Astrocyte of the hippocampus (primary cell): ENCODE measurements at regions not wholly inside any gene's neighbourhood (a gene's known extent, or its start where the extent isn't known, plus 50 kb on each side); places are given as distances from the start of the nearest gene placed in this dataset.

ENCODE experiments used
- DNase-seq: peaks from one replicate; pipeline ENCODE4 v3.0.0; 2011; ENCODE audit warnings: low read depth, low spot score

- no peak for DNase-seq
Observed at GRCh38 chr15:31241888-31242522, 84.6 kb upstream of the KLF13 start.

DNA sequence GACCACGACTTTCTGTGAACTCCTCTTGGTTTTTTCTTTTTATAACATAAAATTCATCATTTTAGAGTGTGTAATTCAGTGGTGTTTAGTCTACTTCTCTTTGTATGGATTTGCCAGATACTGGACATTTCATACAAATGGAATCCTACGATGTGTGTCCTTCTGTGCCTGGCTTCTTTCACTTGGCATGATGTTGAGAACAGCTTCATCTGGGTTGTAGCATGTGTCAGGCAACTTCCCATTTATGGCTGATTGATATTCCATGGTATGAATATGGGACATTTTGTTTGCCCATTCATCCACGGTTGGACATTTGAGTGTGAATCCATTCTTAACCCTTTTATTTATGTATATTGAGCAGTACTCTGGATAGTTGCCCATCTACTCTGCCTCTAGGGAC lies 82.7 kb upstream of the KLF13 start:
- no peak for DNase-seq

DNA sequence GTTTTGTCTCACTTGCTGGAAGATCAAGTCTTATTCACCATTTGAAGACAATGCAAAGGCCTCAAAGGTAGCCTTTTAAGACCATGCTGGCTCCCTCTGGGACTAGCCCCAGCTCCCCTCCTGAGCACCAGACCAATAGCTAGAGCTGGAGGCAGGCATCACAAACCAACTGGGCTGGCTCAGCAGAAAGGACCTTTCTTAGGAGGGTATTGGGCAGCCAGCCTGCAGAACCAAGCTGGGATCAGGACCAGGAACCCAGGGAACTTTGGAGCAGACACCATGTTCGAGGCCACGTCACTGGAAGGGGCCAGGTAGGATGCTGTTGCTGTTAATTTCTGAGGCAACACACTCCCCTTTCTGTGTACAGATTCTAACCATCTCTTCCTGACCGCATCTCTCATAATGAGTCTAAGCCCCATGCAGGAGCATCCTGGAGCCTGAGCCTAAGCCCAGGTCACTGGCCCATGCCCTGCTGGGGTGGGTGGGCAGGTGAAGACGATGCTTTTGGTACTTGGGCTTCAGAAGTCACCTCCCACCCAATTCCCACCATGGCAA lies 81.4 kb upstream of the KLF13 start:
- no peak for DNase-seq

DNA sequence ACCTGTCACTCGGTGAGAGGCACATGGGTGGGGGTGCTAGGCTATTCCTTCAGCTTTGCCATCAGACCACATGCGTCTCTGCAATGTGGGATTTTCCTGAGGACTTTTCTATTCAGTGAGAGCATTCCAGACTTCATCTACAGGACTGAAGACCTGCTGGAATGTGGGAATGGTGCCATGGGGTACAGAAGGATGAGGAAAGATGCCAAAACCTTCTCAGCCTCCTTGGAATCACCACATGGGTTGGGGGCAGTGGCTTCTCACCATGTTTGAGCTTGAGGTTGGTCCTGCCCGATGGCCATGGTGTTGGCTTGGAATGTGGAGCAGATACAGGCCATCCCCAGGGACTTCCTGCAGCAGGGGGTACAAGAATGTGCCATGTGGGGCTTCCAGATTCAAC lies 80.9 kb upstream of the KLF13 start:
- DNase-seq = peak; percentile 71

DNA sequence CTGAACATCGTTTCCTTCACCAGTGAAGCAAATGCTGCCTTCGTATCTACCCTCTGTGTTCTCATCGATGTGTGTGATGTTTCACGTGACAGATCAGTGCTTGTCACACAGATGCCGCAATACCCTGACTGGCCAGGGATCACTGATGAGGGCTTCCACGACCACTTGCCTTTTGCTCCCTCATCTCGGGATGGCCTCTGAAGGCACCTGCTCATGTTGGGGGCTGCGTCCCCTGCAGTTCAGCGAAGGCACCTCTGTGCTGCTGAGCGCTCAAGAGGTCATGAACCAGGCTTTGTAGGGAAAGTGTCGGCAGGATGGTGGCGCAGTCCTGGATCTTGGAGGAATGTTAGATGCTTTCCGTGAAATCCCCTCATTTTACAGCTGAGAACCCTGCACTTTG lies 79.2 kb upstream of the KLF13 start:
- no peak for DNase-seq

- no peak for DNase-seq
Observed at GRCh38 chr15:31248263-31248662, 78.4 kb upstream of the KLF13 start.

DNA sequence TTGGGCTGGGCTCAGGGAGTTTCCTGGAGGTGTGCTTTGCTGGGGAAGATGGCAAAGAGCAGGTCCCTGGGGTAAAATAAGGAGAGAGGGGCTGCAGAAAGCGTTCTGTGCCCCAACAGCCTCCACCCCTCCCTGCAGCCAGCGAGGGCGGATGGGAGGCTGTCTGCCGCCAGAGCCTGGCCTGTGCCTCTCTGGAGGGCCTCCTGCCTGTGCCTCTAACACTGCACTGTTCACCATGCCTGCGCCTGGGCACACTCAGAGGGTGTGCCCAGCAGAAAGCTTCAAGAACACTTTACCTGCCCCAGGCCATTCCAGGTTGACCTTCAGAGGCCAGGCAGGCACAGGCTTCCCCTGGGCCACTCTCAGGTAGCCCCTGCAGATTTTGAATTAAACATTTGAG lies 77.7 kb upstream of the KLF13 start:
- no peak for DNase-seq

DNA sequence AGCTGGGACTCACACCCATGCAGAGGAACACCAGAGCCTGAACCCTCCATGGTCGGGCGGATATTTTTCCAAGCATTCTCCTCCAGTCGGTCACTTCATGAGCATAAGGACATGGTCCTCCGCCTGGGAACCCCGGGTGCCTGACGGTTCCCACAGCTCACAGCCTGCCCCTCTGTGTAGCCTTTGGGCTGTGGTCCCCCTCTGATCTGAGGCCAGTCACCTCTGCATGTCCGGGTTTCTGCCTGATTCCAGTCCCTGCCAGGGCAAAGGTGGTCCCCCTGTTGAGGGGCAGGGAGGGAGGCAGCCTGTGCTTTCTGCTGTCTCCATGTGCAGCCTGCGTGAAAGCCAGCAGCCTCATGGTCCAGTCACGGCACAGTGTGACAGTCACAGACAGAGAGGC lies 76.6 kb upstream of the KLF13 start:
- no peak for DNase-seq

GRCh38 chr15:31251165-31251564 lies 75.5 kb upstream of the KLF13 start:
- DNase-seq = no peak

DNA sequence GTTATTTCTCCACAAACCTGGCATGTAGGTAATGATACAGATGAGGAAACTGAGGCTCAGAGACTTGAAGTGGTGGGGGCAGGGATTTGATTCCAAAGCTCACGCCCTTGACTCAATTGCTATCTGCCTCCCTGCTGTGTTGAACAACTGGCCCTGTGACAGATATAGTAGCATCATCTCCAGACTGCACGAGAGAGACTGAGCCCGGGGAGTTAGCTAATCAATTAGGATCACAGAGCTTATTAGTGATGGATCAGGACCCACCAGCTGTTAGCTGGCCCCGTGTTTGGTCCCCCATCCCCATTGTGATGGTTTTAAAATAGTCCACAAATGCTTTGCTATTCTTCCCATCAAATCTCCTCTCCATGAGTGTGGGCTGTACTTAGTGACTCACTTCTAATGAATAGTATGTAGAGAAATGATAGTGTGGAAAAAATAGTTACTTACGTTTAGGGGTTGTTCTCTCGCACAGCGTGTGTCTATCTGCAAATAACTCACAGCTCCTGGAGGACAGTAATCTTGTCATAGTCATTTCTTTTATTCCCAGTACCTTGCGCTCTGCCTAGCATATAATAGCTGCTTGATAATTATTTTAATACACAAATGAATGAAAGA lies 74.4 kb upstream of the KLF13 start:
- DNase-seq = no peak

GRCh38 chr15:31254431-31255175 lies 72.0 kb upstream of the KLF13 start:
- no peak for DNase-seq

DNA sequence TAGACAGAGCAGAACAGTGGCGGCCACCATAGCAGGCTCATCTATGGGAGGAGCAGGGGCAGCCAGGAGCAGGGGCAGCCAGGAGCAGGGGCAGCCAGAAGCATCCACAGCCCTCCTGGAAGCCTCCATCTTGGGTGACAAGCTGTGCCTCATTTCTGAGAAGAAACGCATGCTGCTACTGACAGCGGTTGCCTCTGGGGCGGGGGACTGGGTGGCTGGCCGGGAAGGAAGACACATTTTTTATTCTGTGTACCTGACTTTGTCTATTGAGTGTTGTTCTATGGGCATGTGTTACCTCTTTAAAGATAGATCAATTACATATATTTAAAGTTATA lies 71.5 kb upstream of the KLF13 start:
- no peak for DNase-seq

GRCh38 chr15:31255732-31256377 lies 70.8 kb upstream of the KLF13 start:
- DNase-seq = no peak

DNA sequence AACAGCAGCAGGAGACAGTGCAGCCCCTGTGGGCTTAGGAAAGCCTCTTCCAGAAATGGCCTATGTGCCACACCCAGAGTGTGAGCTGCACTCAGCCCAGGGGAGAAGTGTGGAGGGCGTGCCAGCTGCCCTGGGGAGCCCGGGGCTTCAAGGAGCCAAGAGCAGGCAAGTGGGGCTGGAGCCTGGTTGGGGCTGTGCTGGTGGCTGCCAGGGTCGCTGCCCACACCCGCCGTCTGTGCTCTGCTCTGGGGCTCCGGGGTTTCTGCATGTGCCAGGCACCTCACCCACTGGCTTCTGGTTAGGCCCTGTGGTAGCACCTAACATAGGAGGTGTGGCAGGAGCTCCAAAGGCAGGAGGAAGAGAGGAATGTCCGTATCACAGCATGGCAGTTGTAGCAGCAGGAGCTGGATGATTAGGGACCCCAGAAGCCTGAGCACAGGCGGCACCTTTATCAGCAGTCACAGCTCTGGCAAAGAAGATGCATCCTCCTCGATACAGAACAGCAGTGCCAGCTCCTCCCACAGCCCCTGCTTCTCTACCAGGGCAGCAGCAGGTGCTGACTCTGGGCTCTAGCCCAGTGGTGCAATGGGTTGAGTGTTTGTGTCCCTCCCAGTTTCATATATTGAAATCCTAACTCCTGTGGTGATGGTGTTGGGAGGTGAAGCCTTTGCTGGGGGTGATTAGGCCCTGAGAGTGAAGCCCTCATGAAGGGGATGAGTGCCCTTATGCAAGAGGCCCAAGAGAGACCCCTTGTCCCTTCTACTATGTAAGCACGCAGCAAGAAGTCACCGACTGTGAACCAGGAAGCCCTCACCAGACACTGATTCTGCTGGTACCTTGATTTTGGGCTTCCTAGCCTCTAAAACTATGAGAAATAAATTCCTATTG lies 70.0 kb upstream of the KLF13 start:
- no peak for DNase-seq

DNA sequence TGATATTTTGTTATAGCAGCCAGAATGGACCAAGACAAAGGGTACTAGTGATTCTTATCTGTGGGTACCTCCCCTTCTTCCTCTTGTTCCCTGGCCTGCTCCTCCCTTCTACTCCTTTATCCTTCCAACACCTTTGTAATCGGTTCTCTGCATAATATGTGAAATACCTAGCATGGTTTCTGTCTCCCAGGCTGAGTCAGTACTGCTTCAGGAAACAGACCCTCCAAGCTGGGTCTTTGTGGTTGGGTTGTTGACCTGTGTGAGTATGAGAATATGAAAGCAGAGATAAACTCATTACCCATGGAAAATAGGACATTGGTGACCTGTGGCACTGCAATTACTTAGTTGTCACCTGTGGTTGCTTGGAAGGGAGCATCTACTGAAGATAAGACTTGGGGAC lies 69.3 kb upstream of the KLF13 start:
- no peak for DNase-seq

GRCh38 chr15:31258260-31258659 lies 68.4 kb upstream of the KLF13 start:
- DNase-seq = no peak

- DNase-seq = no peak
Observed at GRCh38 chr15:31259562-31260252, 66.9 kb upstream of the KLF13 start.

GRCh38 chr15:31260646-31261265 lies 65.9 kb upstream of the KLF13 start:
- DNase-seq = no peak

- no peak for DNase-seq
Observed at GRCh38 chr15:31261266-31262142, 65.1 kb upstream of the KLF13 start.
